22Rv1 (cell line): ENCODE measurements at regions not wholly inside any gene's neighbourhood (a gene's known extent, or its start where the extent isn't known, plus 50 kb on each side); places are given as distances from the start of the nearest gene placed in this dataset.

ENCODE experiments used
- H3K27ac ChIP-seq: fragments of 450-650 bp; 2 replicates; pipeline ENCODE4 v1.5.1; 2017
- ZFX ChIP-seq: fragments of 450-650 bp; IDR thresholded peaks from 2 replicates; pipeline ENCODE4 v1.6.1; 2017; ENCODE audit warnings: antibody characterized with exemption, borderline replicate concordance
- TF ChIP-seq, protein P1 (sequence below): fragments of 450-650 bp; IDR thresholded peaks from 2 replicates; pipeline ENCODE4 v1.5.1; 2017; ENCODE audit warnings: mild to moderate bottlenecking

DNA sequence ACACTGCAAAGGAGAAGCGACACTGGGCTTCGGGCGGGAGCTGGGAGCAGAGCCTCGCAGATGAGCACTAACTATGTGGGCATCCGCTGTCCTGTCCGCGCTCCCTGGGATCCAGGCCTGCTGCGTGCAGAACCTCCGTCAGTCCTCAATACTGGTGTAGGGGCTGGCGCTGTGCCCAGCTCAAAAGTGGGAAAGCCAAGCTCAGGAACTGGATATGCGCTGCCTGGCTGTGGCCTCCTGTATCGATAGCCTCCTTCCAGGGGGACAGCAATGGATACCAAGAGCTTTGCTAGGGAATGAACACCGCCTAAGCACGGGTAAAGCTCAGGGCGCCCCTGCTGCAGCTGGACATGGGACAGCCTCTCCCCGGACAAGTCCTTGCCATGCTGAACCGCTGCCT, 270.4 kb downstream of the NSG2 start:
- no peak for TF ChIP-seq ZFX
- TF ChIP-seq, protein P1, sequence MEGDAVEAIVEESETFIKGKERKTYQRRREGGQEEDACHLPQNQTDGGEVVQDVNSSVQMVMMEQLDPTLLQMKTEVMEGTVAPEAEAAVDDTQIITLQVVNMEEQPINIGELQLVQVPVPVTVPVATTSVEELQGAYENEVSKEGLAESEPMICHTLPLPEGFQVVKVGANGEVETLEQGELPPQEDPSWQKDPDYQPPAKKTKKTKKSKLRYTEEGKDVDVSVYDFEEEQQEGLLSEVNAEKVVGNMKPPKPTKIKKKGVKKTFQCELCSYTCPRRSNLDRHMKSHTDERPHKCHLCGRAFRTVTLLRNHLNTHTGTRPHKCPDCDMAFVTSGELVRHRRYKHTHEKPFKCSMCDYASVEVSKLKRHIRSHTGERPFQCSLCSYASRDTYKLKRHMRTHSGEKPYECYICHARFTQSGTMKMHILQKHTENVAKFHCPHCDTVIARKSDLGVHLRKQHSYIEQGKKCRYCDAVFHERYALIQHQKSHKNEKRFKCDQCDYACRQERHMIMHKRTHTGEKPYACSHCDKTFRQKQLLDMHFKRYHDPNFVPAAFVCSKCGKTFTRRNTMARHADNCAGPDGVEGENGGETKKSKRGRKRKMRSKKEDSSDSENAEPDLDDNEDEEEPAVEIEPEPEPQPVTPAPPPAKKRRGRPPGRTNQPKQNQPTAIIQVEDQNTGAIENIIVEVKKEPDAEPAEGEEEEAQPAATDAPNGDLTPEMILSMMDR = no peak
- H3K27ac ChIP-seq = no peak overlapping the region

DNA sequence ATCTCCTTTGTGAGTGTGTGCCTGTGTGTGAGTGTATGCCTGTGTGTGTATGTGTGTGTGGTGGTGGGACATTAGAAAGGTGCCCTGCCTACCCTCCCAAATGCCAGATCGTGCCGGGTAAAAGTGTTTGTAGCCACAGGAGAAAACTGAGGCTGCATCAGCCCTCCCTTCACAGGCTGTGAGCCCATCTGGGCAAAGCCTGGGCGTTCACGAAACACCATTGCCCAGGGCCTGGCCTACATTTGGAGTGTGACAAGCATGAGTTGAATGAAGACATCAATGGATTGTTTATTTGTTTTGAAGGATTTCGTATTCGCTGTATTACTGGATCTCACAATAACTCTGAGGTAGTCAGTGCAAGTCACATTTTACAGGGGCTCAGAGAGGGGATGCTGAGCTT, 270.8 kb downstream of the NSG2 start:
- no peak for TF ChIP-seq ZFX
- TF ChIP-seq, protein P1 = no peak
- H3K27ac ChIP-seq = no peak overlapping the region

DNA sequence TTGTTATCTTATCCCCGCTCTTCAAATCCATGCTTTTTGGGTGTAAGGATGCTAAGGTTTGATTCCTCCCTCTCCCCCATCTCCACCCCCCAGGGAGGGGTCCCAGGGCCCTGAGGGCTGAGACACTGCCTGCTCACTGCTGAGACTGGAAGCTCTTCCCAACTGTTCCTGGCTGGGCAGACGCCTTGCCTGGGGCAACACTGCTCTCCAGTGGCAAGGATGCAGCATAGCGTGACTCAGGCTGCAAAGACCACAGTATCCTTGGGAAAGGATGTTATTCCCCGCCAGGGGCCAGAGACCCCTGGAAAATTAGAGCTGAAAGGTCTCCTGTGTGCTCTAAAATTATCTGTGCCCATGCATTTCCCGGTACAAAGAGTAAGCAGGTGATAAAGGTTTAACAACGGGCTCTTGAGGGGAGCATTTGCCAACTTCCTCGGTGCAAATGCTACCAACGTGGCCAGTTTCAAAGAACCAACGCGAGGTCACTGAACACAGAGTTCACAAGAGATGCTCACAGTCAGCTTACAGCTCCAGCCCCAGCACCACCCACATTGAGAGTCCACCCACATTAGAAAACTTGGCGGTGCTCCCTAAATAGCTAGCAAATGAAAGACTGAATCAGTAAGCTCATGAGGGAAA, 271.9 kb downstream of the NSG2 start:
- no peak overlapping the region for H3K27ac ChIP-seq
- TF ChIP-seq, protein P1 = peak; percentile 71
- TF ChIP-seq ZFX = no peak

DNA sequence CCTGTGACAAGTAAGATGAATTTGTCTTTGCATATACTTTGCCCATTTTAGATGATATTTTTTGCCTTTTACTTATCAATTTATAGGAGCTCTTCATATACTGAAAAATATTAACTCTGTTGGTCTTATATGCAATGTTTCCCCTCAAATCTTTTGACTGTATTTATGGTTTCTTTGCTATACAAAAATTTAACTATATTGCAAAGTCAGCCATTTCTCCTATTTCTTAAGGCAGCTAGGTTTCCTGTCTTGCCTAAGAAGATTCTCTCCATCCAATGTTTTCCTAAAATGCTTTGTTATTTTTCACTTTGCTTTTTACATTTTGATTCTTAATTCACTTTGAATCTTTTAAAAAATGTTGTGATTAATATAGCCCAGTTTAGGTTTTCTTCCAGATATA, 273.1 kb downstream of the NSG2 start:
- no peak overlapping the region for H3K27ac ChIP-seq
- TF ChIP-seq, protein P1 = no peak
- no peak for TF ChIP-seq ZFX

DNA sequence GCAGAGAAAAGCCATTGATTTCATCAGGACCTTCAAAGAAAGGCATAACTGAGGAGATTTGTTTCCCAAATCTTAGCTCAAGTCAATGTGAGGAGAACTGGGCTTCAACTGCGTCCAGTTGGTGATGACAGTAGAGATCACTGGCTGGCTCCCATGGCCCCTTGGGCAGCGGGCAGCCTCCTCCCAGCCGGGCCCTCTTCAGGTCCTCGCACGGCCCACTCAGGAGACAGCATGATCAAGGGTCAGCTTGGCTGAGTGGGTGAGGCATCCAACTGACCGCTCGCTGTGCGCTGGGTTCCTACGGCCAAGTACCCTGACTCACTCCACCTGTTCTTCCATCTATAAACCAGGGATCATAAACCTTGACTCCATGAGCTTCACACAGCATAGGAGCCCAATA, 274.0 kb downstream of the NSG2 start:
- H3K27ac ChIP-seq = no peak overlapping the region
- TF ChIP-seq, protein P1 = no peak
- TF ChIP-seq ZFX = no peak

DNA sequence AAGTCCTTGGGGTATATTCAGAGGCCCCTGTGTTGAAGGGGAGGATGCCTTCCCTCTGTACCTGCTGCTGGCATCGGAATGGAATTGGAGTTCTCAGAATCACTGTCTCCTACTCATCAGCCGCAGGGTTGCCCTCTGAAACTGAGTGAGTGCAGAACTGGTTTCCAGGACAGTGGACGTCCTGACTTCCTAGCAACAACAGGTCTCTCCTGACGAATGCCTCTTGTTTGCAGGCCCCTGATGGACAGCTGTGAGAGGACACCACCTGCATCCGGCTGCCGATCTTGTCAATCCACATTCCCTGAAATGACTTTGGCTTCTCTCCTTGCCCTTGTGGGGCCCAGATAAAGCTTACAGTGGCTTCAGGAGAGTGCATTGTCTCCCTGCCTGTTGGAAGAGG, 274.5 kb downstream of the NSG2 start:
- H3K27ac ChIP-seq = no peak overlapping the region
- TF ChIP-seq ZFX = no peak
- TF ChIP-seq, protein P1 = no peak

DNA sequence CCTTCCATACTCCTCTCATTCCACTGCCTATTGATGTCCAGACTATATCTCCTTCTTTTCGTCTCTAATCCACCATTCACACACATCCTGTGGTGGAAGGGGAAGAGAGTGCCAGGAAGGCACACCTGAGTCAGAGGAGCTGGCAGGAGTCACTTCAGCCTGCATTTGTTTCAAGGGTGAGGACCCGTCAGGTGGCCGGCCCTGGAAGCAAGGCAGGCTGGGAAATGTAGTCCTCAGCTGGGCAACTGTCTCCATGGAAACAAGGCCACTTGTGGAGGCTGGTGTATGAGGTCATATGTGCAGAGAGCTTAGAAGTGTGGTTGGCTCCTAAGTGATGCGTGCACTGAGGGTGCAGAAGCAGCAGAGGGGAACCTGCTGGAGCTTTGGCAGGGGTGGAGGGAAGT, 278.4 kb downstream of the NSG2 start:
- TF ChIP-seq, protein P1 = no peak
- TF ChIP-seq ZFX = no peak

More for the DNA sequence above, 278.4 kb downstream of the NSG2 start:
- no peak overlapping the region for H3K27ac ChIP-seq
